HG03457 (cell line): ENCODE measurements at regions not wholly inside any gene's neighbourhood (a gene's known extent, or its start where the extent isn't known, plus 50 kb on each side); places are given as distances from the start of the nearest gene placed in this dataset.

Experiments
- ATAC-seq: cut with Tn5 transposase; IDR thresholded peaks from one replicate; pipeline ENCODE4 v1.9.1; 2021; ENCODE audit warnings: moderate number of reproducible peaks; ENCODE audit not compliant: unreplicated experiment

- no peak for ATAC-seq
Measured at GRCh38 chr2:37471104-37471503, 126.7 kb downstream of the QPCT start.

- no peak for ATAC-seq
Measured at GRCh38 chr2:37471994-37472393, 127.6 kb downstream of the QPCT start.

DNA sequence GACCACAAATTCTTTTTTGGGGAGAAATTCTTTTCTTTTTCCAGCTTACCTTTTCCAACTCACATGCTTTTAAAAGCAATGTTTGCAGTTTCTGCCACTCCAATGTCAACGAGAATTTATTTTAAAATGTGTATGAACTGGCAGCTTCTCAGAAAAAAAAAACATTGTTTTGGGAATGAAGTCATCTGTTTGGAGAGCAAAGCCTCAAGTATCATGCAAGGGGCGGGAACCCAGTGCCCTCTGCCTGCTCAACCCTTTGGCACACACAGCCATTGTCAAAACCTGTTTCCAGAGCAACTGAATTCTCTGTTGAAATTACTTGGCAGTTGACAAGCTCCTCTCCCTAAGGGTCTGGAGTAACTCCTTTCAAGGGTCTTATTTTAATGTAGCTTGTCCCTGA lies 128.5 kb downstream of the QPCT start:
- ATAC-seq, result no peak

DNA sequence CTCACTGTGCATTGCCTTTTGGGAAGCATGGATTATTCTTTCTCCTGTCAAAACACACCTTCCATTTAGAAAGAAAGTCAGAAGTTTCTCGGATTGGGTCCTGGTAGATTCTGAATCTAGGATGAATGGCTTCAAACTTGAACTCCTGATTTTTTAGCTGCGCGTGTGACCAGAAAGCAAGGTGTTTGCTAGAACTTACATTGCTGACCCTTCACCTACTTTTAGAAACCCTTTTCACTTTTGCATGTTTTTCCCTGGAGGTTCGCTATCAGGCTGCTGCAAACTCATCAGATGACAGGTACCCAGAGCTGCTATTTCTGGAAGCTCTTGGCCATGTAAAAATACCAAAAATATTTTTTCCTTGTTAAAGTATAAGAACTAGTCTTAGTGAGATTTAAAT lies 132.0 kb downstream of the QPCT start:
- ATAC-seq, result no peak

GRCh38 chr2:37477921-37478320 lies 133.5 kb downstream of the QPCT start:
- ATAC-seq, result no peak

- no peak for ATAC-seq
Measured at GRCh38 chr2:37481244-37481643, 136.8 kb downstream of the QPCT start.

- ATAC-seq, result no peak
Measured at GRCh38 chr2:37489041-37489456, 144.6 kb downstream of the QPCT start.

- no peak for ATAC-seq
Measured at GRCh38 chr2:37489536-37489935, 145.1 kb downstream of the QPCT start.

DNA sequence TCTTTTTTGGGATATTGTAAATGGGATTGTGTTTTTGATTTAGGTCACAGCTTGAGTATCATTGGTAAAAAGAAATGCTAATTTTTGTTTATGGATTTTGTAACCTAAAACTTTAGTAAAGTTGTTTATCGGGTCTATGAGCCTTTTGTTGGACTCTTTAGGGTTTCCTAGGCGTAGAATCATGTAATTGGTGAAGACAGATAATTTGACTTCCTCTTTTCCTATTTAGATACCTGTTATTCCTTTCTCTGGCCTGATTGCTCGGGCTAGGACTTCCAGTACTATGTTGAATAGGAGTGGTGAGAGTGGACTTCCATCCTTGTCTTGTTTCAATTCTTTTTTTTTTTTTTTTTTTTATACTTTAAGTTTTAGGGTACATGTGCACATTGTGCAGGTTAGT lies 149.0 kb downstream of the QPCT start:
- no peak for ATAC-seq

- no peak for ATAC-seq
Measured at GRCh38 chr2:37499113-37499512, 154.7 kb downstream of the QPCT start.

DNA sequence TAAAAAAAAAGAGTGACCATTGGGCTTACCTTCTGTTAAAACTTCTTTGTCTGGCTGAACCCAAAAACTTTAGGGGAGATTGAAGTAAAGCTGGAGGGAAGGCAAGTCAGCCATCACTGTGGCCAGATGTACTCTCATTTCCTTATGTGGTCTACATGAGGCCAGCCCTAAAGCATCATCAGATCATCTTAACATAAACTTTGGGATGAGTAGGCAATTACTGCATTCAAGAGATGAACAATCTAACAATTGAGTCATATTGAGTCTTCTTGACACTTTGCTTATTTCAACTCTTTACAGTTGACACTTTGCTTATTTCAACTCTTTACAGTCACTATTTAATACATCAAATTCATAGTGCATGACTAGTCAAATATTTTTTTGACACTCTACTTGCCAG lies 155.6 kb downstream of the QPCT start:
- ATAC-seq, result no peak

DNA sequence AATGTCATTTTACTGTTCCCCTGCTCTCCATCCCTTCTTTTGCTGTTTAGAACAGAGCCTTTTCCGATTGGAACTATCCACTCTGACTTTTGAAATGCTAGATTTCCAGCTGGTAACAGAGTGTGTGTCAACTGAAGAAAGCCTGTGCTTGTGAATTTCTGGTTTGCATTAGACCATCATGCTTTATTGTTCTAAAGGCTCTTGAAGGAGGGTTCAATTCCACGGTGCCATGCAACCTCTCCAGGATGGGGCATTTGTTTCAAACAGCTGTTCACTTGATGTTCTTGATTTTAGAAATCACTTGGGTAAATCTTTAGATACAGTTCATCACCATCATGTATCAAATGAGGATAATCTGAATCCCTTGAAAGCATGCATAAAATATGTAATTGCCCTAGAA lies 156.7 kb downstream of the QPCT start:
- ATAC-seq, result no peak

GRCh38 chr2:37506407-37507050 lies 162.1 kb downstream of the QPCT start:
- ATAC-seq, result no peak

DNA sequence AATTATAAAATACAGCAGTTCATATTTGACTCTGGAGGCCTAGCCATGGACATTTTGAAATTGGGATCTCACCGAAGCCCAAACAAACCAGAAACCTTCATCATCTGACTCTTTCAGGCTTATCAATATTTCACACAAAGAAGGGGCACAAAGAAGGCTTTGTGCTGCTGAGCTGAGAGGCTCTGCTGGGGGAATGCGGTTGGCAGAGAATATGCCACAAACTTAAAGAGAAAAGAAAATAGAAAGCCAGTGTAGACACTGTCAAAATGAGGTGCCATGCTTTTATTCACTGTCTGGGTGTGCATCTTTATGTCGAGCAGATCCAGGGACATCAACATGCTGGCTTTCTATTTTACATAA lies 162.6 kb downstream of the QPCT start:
- no peak for ATAC-seq

GRCh38 chr2:37507703-37508102 lies 163.3 kb downstream of the QPCT start:
- no peak for ATAC-seq

- no peak for ATAC-seq
Measured at GRCh38 chr2:37512971-37513370, 158.5 kb downstream of the CDC42EP3 start.

- no peak for ATAC-seq
Measured at GRCh38 chr2:37523814-37524362, 147.6 kb downstream of the CDC42EP3 start.

DNA sequence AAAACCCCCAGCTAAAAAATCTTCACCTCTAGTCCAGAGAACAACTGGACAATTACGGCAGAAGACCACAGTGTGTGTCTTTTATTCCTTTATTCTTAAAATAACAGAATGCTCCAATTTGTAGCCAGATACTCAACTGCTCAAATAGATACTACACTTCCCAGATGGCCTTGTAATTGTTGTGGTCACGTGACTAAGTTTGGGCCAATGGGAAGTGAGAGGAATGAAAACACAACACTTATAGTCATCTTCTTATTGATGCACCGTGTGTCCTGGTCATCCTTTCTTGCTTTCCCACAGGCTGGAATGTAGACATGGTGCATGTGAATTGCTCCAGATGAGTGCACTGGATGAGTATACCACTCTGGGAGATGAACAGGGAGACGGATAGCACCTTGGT lies 145.1 kb downstream of the CDC42EP3 start:
- no peak for ATAC-seq

- ATAC-seq, result no peak
Measured at GRCh38 chr2:37526856-37527255, 144.6 kb downstream of the CDC42EP3 start.

GRCh38 chr2:37527361-37527760 lies 144.1 kb downstream of the CDC42EP3 start:
- no peak for ATAC-seq

- no peak for ATAC-seq
Measured at GRCh38 chr2:37529830-37530415, 141.5 kb downstream of the CDC42EP3 start.

DNA sequence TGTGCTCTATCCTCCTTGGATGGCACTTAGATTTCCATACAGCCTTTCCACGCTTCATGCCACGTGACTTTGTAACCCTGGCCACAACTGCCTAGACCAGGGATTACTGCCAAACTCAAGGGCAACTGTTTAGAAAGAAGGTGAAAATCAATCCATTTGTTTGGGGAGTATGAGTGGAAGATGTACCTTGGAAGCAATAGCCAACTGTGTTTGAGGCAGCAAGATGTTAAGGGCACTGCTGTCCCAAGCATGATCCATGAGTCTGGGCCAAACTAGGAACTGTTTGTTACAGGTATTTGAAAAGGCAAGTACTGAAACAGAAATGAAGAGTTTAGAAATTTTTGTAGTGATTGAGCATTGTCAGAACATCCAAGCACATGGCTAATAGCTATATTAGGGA lies 138.9 kb downstream of the CDC42EP3 start:
- ATAC-seq, result no peak

DNA sequence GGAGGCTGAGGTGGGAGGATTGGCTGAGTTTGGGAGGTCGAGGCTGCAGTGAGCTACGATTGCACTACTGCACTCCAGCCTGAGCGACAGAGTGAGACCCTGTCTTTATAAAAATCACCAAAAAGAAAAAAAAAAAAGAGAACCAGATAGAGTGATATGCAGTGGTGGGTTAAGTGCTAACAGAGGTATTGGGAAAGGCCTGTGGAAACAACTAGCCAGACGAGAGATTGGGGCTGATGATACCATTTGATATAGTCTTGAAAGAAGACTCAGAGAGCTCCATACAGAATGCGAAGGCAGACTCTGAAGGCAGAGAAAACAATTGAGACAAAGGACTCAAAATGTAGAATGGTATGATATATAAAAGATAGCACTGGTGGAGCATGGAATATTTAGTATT lies 134.1 kb downstream of the CDC42EP3 start:
- no peak for ATAC-seq
